Smooth muscle cell (in vitro differentiated cells): ENCODE measurements at regions not wholly inside any gene's neighbourhood (a gene's known extent, or its start where the extent isn't known, plus 50 kb on each side); places are given as distances from the start of the nearest gene placed in this dataset.
"Not testable (repeated sequence)": the region's sequence is repeated elsewhere in the genome, so short reads cannot be mapped to it uniquely, and the experiment has no call there.

Experiments
- DNase-seq: peaks from one replicate; lab custom pipeline; 2025; ENCODE audit not compliant: unreplicated experiment; lab: John Stamatoyannopoulos, UW
- H2AFZ ChIP-seq: fragments of 200-600 bp; sonication (generic); 2 replicates; pipeline ENCODE4 v1.6.0; 2016; ENCODE audit warnings: antibody characterized with exemption, low read depth, mild to moderate bottlenecking
- H3F3A ChIP-seq: fragments of 200-600 bp; sonication (generic); 2 replicates; pipeline ENCODE4 v1.6.0; 2017; ENCODE audit warnings: antibody characterized with exemption, low read depth
- H3K27ac ChIP-seq: fragments of 200-600 bp; sonication (generic); 2 replicates; pipeline ENCODE4 v1.5.1; 2016; ENCODE audit warnings: low read depth, mild to moderate bottlenecking
- H3K27me3 ChIP-seq: fragments of 200-600 bp; sonication (generic); 2 replicates; pipeline ENCODE4 v1.6.1; 2016; ENCODE audit warnings: low read depth, mild to moderate bottlenecking
- H3K36me3 ChIP-seq: fragments of 200-600 bp; sonication (generic); 2 replicates; pipeline ENCODE4 v1.5.1; 2016; ENCODE audit warnings: low read depth
- H3K4me1 ChIP-seq: fragments of 200-600 bp; sonication (generic); 2 replicates; pipeline ENCODE4 v1.5.1; 2016; ENCODE audit warnings: low read depth
- H3K4me2 ChIP-seq: fragments of 200-600 bp; sonication (generic); 2 replicates; pipeline ENCODE4 v1.6.0; 2016; ENCODE audit warnings: mild to moderate bottlenecking
- H3K4me3 ChIP-seq: fragments of 200-600 bp; sonication (generic); 2 replicates; pipeline ENCODE4 v1.5.1; 2016; ENCODE audit warnings: mild to moderate bottlenecking
- H3K79me2 ChIP-seq: fragments of 200-600 bp; sonication (generic); 2 replicates; pipeline ENCODE4 v1.6.0; 2016; ENCODE audit warnings: low read depth, mild to moderate bottlenecking
- H3K9ac ChIP-seq: fragments of 200-600 bp; sonication (generic); 2 replicates; pipeline ENCODE4 v1.6.0; 2016; ENCODE audit warnings: low read depth
- H3K9me3 ChIP-seq: fragments of 200-600 bp; sonication (generic); replicated peaks from 2 replicates; pipeline ENCODE4 v1.5.1; 2016; ENCODE audit warnings: low read depth
- H4K20me1 ChIP-seq: fragments of 200-600 bp; sonication (generic); 2 replicates; pipeline ENCODE4 v1.6.0; 2016; ENCODE audit warnings: low read depth
- WGBS: methylation state at CpG from one replicate; pipeline ENCODE4 v1.1.7; 2016; ENCODE audit warnings: low lambda C conversion rate; 5-methylcytosine and 5-hydroxymethylcytosine counted together
- TF ChIP-seq, protein P1 (sequence below): fragments of 200-600 bp; sonication (generic); IDR thresholded peaks from 2 replicates; pipeline ENCODE4 v1.5.1; 2017; ENCODE audit warnings: borderline replicate concordance, mild to moderate bottlenecking, antibody characterized with exemption; ENCODE audit not compliant: insufficient read depth, poor library complexity, severe bottlenecking

DNA sequence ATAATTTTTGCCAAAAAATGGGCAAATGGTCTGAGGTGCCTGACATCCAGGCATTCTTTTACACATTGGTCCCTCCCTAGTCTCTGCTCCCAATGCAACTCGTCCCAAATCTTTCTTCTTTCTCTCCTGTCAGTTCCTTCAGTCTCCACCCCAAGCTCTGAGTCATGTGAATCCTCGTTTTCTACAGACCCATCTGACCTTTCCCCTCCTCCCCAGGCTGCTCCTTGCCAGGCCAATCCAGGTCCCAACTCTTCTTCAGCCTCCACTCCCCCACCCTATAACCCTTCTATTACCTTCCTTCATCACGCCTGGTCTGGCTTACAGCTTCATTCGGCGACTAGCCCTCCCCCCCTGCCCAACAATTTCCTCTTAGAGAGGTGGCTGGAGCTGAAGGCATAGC, 55.3 kb downstream of the BBS10 start:
- not testable (repeated sequence) for H3K79me2 ChIP-seq, H3K9ac ChIP-seq, H3K27ac ChIP-seq, H3K9me3 ChIP-seq, H3K4me3 ChIP-seq, H3F3A ChIP-seq, H3K27me3 ChIP-seq, H3K4me2 ChIP-seq, H3K4me1 ChIP-seq, H4K20me1 ChIP-seq, H2AFZ ChIP-seq, H3K36me3 ChIP-seq, DNase-seq
- 91% methylated on average over 5 of the region's 5 CpGs for WGBS

DNA sequence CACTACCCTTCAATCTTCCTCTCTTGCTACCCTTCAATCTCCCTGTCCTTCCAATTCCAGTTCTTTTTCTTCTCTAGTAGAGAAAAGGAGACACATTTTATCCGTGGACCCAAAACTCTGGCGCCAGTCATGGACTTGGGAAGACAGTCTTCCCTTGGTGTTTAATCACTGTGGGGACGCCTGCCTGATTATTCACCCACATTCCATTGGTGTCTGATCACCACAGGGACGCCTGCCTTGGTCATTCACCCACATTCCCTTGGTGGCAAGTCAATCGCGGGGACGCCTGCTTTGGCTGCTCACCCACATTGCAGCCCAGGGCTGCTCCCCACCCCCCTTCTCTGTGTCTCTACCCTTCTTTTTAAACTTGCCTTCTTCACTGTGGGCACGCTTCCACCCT, 55.9 kb downstream of the BBS10 start:
- H3F3A ChIP-seq, H3K27ac ChIP-seq, H3K4me1 ChIP-seq, H3K9ac ChIP-seq, H3K79me2 ChIP-seq, H3K4me3 ChIP-seq, H3K9me3 ChIP-seq, H3K36me3 ChIP-seq, H3K27me3 ChIP-seq, H3K4me2 ChIP-seq, H4K20me1 ChIP-seq, H2AFZ ChIP-seq, DNase-seq: not testable (repeated sequence)
- 56% methylated on average over 8 of the region's 8 CpGs for WGBS

DNA sequence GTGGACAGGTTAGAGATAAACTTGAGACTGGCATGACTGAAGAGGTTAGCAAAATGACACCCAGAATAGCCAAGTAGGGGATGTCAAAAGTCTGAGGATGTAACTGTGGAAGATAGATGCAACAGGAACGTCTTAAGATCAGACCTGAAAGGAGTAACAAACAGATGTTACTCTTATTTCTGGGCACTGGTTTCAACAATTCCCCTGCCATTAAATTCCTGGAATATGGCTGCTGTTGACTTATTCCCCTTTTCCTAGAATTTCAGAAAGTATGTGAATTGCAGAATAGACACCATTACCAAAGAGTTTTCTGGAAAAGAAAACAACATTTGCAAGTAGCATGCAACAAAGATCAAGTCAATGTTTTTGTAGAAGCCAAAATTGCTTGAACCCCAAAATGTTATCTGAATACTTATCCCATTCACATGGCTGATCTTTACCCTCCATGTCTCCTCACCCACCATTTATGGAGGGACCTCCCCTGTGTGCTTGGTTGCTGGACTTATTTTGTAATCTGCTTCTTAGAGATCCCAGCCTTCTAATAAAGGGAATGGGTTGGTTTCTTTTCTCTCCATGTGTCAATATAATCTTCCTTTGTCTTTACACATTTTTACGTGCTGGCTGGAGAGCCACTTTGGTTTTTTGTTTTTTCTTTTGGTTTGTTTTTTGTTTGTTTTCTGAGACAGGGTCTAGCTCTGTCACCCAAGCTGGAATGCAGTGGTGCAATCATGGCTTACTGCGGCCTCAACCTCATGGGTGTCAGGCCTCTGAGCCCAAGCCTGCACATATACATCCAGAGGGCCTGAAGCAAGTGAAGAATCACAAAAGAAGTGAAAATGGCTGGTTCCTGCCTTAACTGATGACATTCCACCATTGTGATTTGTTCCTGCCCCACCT, 57.0 kb downstream of the BBS10 start:
- Histone ChIP-seq H3K4me2 (no peak overlapping the region), H3K27me3 (no peaks in the 10 kb centered on the region), H3K79me2 (no peaks in the 10 kb centered on the region), H3K36me3 (no peaks in the 10 kb centered on the region), H3F3A (no peaks in the 10 kb centered on the region), H4K20me1 (no peaks in the 10 kb centered on the region), H3K9me3 (no peaks in the 10 kb centered on the region), H3K9ac (no peak overlapping the region), H3K27ac (no peak overlapping the region), H3K4me1 (no peaks in the 10 kb centered on the region), H2AFZ (no peak overlapping the region), H3K4me3 (no peak overlapping the region)
- WGBS = 91% methylated on average over 3 of the region's 3 CpGs
- no peak for DNase-seq
- TF ChIP-seq, protein P1, sequence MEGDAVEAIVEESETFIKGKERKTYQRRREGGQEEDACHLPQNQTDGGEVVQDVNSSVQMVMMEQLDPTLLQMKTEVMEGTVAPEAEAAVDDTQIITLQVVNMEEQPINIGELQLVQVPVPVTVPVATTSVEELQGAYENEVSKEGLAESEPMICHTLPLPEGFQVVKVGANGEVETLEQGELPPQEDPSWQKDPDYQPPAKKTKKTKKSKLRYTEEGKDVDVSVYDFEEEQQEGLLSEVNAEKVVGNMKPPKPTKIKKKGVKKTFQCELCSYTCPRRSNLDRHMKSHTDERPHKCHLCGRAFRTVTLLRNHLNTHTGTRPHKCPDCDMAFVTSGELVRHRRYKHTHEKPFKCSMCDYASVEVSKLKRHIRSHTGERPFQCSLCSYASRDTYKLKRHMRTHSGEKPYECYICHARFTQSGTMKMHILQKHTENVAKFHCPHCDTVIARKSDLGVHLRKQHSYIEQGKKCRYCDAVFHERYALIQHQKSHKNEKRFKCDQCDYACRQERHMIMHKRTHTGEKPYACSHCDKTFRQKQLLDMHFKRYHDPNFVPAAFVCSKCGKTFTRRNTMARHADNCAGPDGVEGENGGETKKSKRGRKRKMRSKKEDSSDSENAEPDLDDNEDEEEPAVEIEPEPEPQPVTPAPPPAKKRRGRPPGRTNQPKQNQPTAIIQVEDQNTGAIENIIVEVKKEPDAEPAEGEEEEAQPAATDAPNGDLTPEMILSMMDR = no peak

DNA sequence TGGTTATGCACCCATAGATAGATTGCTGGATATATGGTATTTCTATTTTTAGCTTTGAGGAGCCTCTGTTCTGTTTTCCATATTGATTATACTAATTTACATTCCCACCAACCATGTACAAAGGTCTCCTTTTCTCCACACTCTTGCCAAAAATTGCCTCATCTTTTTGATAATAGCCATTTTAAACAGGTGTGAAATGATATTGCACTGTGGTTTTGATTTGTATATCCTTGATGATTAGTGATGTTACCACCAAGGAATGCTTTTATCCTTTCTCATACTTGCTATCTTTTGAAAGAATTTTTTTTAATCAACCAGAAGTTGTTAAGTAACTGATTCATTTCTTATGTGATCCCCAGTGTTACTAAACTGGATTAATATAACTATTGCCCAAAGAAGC, 60.0 kb downstream of the BBS10 start:
- no peak for DNase-seq
- Histone ChIP-seq H3F3A (no peaks in the 10 kb centered on the region), H3K4me3 (no peak overlapping the region), H3K4me1 (no peaks in the 10 kb centered on the region), H3K9me3 (no peaks in the 10 kb centered on the region), H3K27me3 (no peaks in the 10 kb centered on the region), H3K4me2 (no peak overlapping the region), H3K27ac (no peak overlapping the region), H4K20me1 (no peaks in the 10 kb centered on the region), H3K9ac (no peak overlapping the region), H3K79me2 (no peaks in the 10 kb centered on the region), H3K36me3 (no peaks in the 10 kb centered on the region), H2AFZ (no peak overlapping the region)
- TF ChIP-seq, protein P1 = no peak
